ENCODE measurements at regions not wholly inside any gene's neighbourhood (a gene's known extent, or its start where the extent isn't known, plus 50 kb on each side); places are given as distances from the start of the nearest gene placed in this dataset.
"Not testable (repeated sequence)": the region's sequence is repeated elsewhere in the genome, so short reads cannot be mapped to it uniquely, and the experiment has no call there.

- not testable (repeated sequence) for DNase-seq
Measured at GRCh38 chr16:32116533-32116932, 136.6 kb upstream of the TP53TG3D start.

- DNase-seq, result not testable (repeated sequence)
Measured at GRCh38 chr16:32120372-32120771, 132.7 kb upstream of the TP53TG3D start.

- not testable (repeated sequence) for DNase-seq
Measured at GRCh38 chr16:32120779-32121178, 132.3 kb upstream of the TP53TG3D start.

- DNase-seq, result not testable (repeated sequence)
Measured at GRCh38 chr16:32121273-32121900, 131.7 kb upstream of the TP53TG3D start.

- not testable (repeated sequence) for DNase-seq
Measured at GRCh38 chr16:32152434-32152833, 100.7 kb upstream of the TP53TG3D start.

- DNase-seq, result not testable (repeated sequence)
Measured at GRCh38 chr16:32187918-32188669, 65.0 kb upstream of the TP53TG3D start.

- DNase-seq, result not testable (repeated sequence)
Measured at GRCh38 chr16:32202585-32202984, 50.5 kb upstream of the TP53TG3D start.

Measured in stimulated activated CD4-positive, alpha-beta T cell treated with anti-CD3 and anti-CD28 coated beads, Interleukin-12 subunit alpha, Interleukin-12 subunit beta, amount 100 ng/mL, for 4 hours (primary cell).